B cell (primary cell): ENCODE measurements at regions not wholly inside any gene's neighbourhood (a gene's known extent, or its start where the extent isn't known, plus 50 kb on each side); places are given as distances from the start of the nearest gene placed in this dataset.

ENCODE experiments used
- ATAC-seq: fragments of 200-7000 bp; cut with Tn5 transposase; one replicate; pipeline ENCODE4 v1.10.0; 2021; ENCODE audit warnings: low read depth, mild to moderate bottlenecking, moderate number of reproducible peaks, moderate library complexity
- CTCF ChIA-PET: fragments of 350-600 bp; sonication (Branson Sonifier 250); formaldehyde crosslinking; loops from one replicate; lab custom pipeline; 2021; ENCODE audit warnings: antibody characterized with exemption, inconsistent platforms; lab: Charles Lee
- POLR2A ChIA-PET: fragments of 350-600 bp; sonication (Branson Sonifier 250); formaldehyde crosslinking; loops from one replicate; lab custom pipeline; 2021; ENCODE audit warnings: antibody characterized with exemption; lab: Charles Lee
- DNase-seq: peaks from one replicate; pipeline ENCODE4 v3.0.0; 2013
- H2AFZ ChIP-seq: 2 replicates; pipeline ENCODE4 v1.6.1; 2012; ENCODE audit warnings: mild to moderate bottlenecking, low read depth, low read length; ENCODE audit not compliant: insufficient read depth, poor library complexity, severe bottlenecking
- H3K27ac ChIP-seq, 2 donors: 1 replicate in 1 of 2; 2 replicates in 1 of 2; pipeline ENCODE4 v1.5.1; 2012 to 2013; ENCODE audit warnings: low read length in 2 of 2, mild to moderate bottlenecking in 2 of 2, moderate library complexity in 1 of 2
- H3K27me3 ChIP-seq, 4 experiments: fragments of 200-600 bp in 1 of 4; sonication (generic) in 1 of 4; replicated peaks in 1 of 4; 1 replicate in 2 of 4; 2 replicates in 2 of 4; pipeline versions ENCODE4 v1.6.1 to v1.7.0; 2013 to 2016; ENCODE audit warnings: low read length in 3 of 4, mild to moderate bottlenecking in 2 of 4, mixed read lengths in 1 of 4, moderate library complexity in 1 of 4; ENCODE audit not compliant: insufficient read depth in 4 of 4, control insufficient read depth in 3 of 4; ENCODE audit errors: control extremely low read depth in 1 of 4
- H3K36me3 ChIP-seq, 2 experiments: replicated peaks in 1 of 2; 1 replicate in 1 of 2; 2 replicates in 1 of 2; pipeline versions ENCODE4 v1.6.1 to v1.7.1; 2013; ENCODE audit warnings: low read length in 1 of 2; ENCODE audit not compliant: insufficient read depth in 2 of 2, control insufficient read depth in 1 of 2; ENCODE audit errors: control extremely low read depth in 1 of 2, extremely low read depth in 1 of 2
- H3K4me1 ChIP-seq, 2 donors: fragments of 200-600 bp in 1 of 2; sonication (generic) in 1 of 2; 1 replicate in 1 of 2; 2 replicates in 1 of 2; pipeline versions ENCODE4 v1.5.1 to v1.6.1; 2013 to 2017; ENCODE audit warnings: low read length in 2 of 2; ENCODE audit not compliant: control insufficient read depth in 2 of 2, insufficient read depth in 2 of 2
- H3K4me2 ChIP-seq: replicated peaks from 2 replicates; pipeline ENCODE3; 2012; ENCODE audit warnings: mild to moderate bottlenecking, low read depth, low read length; ENCODE audit not compliant: poor library complexity, severe bottlenecking
- H3K4me3 ChIP-seq, 5 experiments: fragments of 200-600 bp in 1 of 5; sonication (generic) in 1 of 5; 1 replicate in 3 of 5; 2 replicates in 2 of 5; pipeline versions ENCODE4 v1.5.1 to v1.7.0; 2011 to 2016; ENCODE audit warnings: low read length in 4 of 5, mild to moderate bottlenecking in 4 of 5, low read depth in 2 of 5, control low read depth in 1 of 5, moderate library complexity in 1 of 5; ENCODE audit not compliant: insufficient read depth in 1 of 5; ENCODE audit errors: control extremely low read depth in 1 of 5, extremely low read depth in 1 of 5
- H3K79me2 ChIP-seq: fragments of 200-600 bp; sonication (generic); one replicate; pipeline ENCODE4 v1.6.0; 2016; ENCODE audit warnings: low read length; ENCODE audit not compliant: control insufficient read depth, insufficient read depth
- H3K9ac ChIP-seq: fragments of 200-600 bp; sonication (generic); 2 replicates; pipeline ENCODE4 v1.6.1; 2017; ENCODE audit warnings: mild to moderate bottlenecking, low read length, moderate library complexity
- H3K9me3 ChIP-seq, 3 donors: one replicate each; pipeline versions ENCODE4 v1.6.1 to v1.7.1; 2013; ENCODE audit warnings: low read length in 2 of 3; ENCODE audit not compliant: control insufficient read depth in 2 of 3, insufficient read depth in 1 of 3; ENCODE audit errors: control extremely low read depth in 1 of 3
- H4K20me1 ChIP-seq: 2 replicates; pipeline ENCODE4 v1.6.0; 2012; ENCODE audit warnings: mild to moderate bottlenecking, low read length; ENCODE audit not compliant: insufficient read depth, control insufficient read depth, poor library complexity, severe bottlenecking
- H3K27ac Mint-ChIP-seq: one replicate; pipeline ENCODE4 v1.8.0; 2021; ENCODE audit warnings: mixed read lengths
- H3K27me3 Mint-ChIP-seq: one replicate; pipeline ENCODE4 v1.8.0; 2021; ENCODE audit warnings: mixed read lengths
- H3K4me1 Mint-ChIP-seq: one replicate; pipeline ENCODE4 v1.8.0; 2021; ENCODE audit warnings: mixed read lengths
- H3K4me3 Mint-ChIP-seq: one replicate; pipeline ENCODE4 v1.8.0; 2021; ENCODE audit warnings: mixed read lengths
- H3K9me3 Mint-ChIP-seq: one replicate; pipeline ENCODE4 v1.8.0; 2022; ENCODE audit warnings: mixed read lengths; ENCODE audit not compliant: insufficient read depth
- CTCF ChIP-seq: fragments of 200-600 bp; IDR thresholded peaks from one replicate; pipeline ENCODE4 v1.8.0; 2022; ENCODE audit warnings: antibody characterized with exemption, mild to moderate bottlenecking
- EZH2 ChIP-seq: IDR thresholded peaks from 2 replicates; pipeline ENCODE4 v1.6.1; 2012; ENCODE audit warnings: borderline replicate concordance, low read depth, mild to moderate bottlenecking, moderate library complexity, low read length; ENCODE audit not compliant: insufficient read depth, poor library complexity, severe bottlenecking
- WGBS: methylation state at CpG from one replicate; pipeline ENCODE4 v1.1.5; 2013; ENCODE audit warnings: missing lambda C conversion rate; ENCODE audit not compliant: insufficient coverage; 5-methylcytosine and 5-hydroxymethylcytosine counted together
- intact Hi-C: fragments of 100-400 bp; cut with micrococcal nuclease; formaldehyde crosslinking; loops from one replicate; pipeline ENCODE4 v1.10.0; 2022

DNA sequence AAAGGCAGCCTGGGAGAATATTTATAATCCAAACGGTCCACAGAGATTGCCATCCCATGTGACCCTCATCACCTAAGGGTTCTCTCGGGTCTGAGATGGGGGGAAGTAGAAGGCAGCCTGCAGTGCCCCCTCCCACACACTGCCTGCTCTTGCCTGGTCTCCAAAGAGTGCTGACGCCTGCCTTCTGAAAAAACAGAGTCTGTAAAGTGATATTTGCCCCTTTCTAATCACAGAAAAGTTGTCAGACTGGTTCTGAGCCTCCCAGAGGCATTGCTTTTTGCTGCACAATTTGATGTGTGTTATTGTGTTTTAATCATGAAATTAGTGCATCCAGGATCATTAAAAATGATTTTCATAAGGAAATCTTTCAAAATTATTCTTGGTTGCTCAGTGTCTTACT is 59.2 kb downstream of the TMEM30B start:
- Mint-ChIP-seq H3K27me3 (peaks cover 48% of the 10 kb centered on the region), H3K4me3 (no peak overlapping the region), H3K9me3 (no peaks in the 10 kb centered on the region), H3K4me1 (no peaks in the 10 kb centered on the region), H3K27ac (no peak overlapping the region)
- Histone ChIP-seq H3K9me3 (no peaks in the 10 kb centered on the region), H3K4me3 (no peak overlapping the region), H3K9ac (no peak overlapping the region), H3K27me3 (peaks cover 0 to 10% (median 0%) of the 10 kb centered on the region in 4 experiments), H3K4me1 (no peaks in the 10 kb centered on the region), H3K27ac (no peak overlapping the region), H2AFZ (no peak overlapping the region), H3K79me2 (no peaks in the 10 kb centered on the region), H3K4me2 (no peak overlapping the region), H3K36me3 (no peaks in the 10 kb centered on the region), H4K20me1 (no peaks in the 10 kb centered on the region)
- intact Hi-C loops, result no loop called here
- ATAC-seq (no peak), DNase-seq (no peak)
- WGBS, result 80% methylated on average over 1 of the region's 3 CpGs
- TF ChIP-seq EZH2 (no peak), CTCF (no peak)
- ChIA-PET POLR2A (no interaction called here), CTCF (no interaction called here)

DNA sequence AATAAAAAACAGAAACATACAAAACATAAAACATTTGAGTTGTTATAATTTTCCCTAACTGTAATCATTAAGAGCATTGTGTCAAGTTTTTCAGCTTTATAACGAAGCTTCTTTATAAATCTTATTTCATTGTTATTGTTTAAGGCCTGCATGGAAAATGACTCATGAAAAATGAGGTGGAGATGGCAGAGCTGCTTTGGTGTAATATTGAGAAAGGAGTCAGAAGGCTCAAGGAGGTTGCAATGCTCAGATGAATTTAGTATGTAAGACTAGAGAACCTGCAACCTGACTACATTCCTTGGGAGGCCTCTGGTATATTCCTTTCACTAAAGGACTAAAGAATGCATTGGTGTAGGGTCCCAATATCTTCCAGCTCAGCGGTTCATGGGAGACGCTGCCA is 61.5 kb downstream of the TMEM30B start:
- Histone ChIP-seq H3K4me3 (no peak overlapping the region), H3K36me3 (no peaks in the 10 kb centered on the region), H3K9me3 (no peaks in the 10 kb centered on the region), H4K20me1 (no peaks in the 10 kb centered on the region), H3K27ac (no peak overlapping the region), H3K9ac (no peak overlapping the region), H3K4me1 (no peaks in the 10 kb centered on the region), H3K4me2 (no peak overlapping the region), H2AFZ (no peak overlapping the region), H3K79me2 (no peaks in the 10 kb centered on the region), H3K27me3 (peaks cover 0 to 8% (median 0%) of the 10 kb centered on the region in 4 experiments)
- POLR2A ChIA-PET, result no interaction called here
- no peaks in the 10 kb centered on the region for H3K9me3 Mint-ChIP-seq
- CTCF ChIA-PET, result interaction anchor here (1.2 kb wide), 1 partner anchor 41 kb away, joined by 3 read pairs; no protein-coding TSS in a partner anchor
- no peak for DNase-seq
- H3K4me3 Mint-ChIP-seq, result no peak overlapping the region
- no CpG with 5 or more reads among the region's 3 CpGs for WGBS
- no peak for TF ChIP-seq EZH2
- TF ChIP-seq CTCF, result no peak
- ATAC-seq, result no peak
- H3K4me1 Mint-ChIP-seq, result no peaks in the 10 kb centered on the region
- no peak overlapping the region for H3K27ac Mint-ChIP-seq
- H3K27me3 Mint-ChIP-seq, result peaks cover 44% of the 10 kb centered on the region
- intact Hi-C loops, result no loop called here
